Prostate gland (tissue), 2 donors: ENCODE measurements at regions not wholly inside any gene's neighbourhood (a gene's known extent, or its start where the extent isn't known, plus 50 kb on each side); places are given as distances from the start of the nearest gene placed in this dataset.

Experiments
- POLR2A ChIP-seq: fragments of 450-650 bp; IDR thresholded peaks from one replicate; pipeline ENCODE4 v1.6.1; 2016; ENCODE audit warnings: antibody characterized with exemption, mild to moderate bottlenecking
- POLR2AphosphoS5 ChIP-seq: sonication (generic); formaldehyde crosslinking; IDR thresholded peaks from one replicate; pipeline ENCODE4 v1.6.1; 2017; ENCODE audit warnings: antibody characterized with exemption
- TF ChIP-seq, protein P1 (sequence below), 4 experiments: fragments of 200-600 bp in 2 of 4; fragments of 450-650 bp in 2 of 4; sonication (generic) in 2 of 4; IDR thresholded peaks; 1 replicate in 3 of 4; 2 replicates in 1 of 4; pipeline ENCODE4 v1.5.1; 2016 to 2019; ENCODE audit warnings: antibody characterized with exemption in 4 of 4, mild to moderate bottlenecking in 2 of 4, moderate library complexity in 2 of 4

- TF ChIP-seq POLR2AphosphoS5 (no peak), POLR2A (no peak)
- TF ChIP-seq, protein P1, sequence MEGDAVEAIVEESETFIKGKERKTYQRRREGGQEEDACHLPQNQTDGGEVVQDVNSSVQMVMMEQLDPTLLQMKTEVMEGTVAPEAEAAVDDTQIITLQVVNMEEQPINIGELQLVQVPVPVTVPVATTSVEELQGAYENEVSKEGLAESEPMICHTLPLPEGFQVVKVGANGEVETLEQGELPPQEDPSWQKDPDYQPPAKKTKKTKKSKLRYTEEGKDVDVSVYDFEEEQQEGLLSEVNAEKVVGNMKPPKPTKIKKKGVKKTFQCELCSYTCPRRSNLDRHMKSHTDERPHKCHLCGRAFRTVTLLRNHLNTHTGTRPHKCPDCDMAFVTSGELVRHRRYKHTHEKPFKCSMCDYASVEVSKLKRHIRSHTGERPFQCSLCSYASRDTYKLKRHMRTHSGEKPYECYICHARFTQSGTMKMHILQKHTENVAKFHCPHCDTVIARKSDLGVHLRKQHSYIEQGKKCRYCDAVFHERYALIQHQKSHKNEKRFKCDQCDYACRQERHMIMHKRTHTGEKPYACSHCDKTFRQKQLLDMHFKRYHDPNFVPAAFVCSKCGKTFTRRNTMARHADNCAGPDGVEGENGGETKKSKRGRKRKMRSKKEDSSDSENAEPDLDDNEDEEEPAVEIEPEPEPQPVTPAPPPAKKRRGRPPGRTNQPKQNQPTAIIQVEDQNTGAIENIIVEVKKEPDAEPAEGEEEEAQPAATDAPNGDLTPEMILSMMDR (IDR thresholded peaks at IDR 0.05), result no peak
Measured at GRCh38 chr6:113048741-113049140, 701.6 kb downstream of the RFPL4B start.
